HG02885 (cell line): ENCODE measurements at regions not wholly inside any gene's neighbourhood (a gene's known extent, or its start where the extent isn't known, plus 50 kb on each side); places are given as distances from the start of the nearest gene placed in this dataset.

Source experiments
- ATAC-seq: cut with Tn5 transposase; IDR thresholded peaks from one replicate; pipeline ENCODE4 v1.9.1; 2021; ENCODE audit warnings: mild to moderate bottlenecking; ENCODE audit not compliant: unreplicated experiment, poor library complexity

DNA sequence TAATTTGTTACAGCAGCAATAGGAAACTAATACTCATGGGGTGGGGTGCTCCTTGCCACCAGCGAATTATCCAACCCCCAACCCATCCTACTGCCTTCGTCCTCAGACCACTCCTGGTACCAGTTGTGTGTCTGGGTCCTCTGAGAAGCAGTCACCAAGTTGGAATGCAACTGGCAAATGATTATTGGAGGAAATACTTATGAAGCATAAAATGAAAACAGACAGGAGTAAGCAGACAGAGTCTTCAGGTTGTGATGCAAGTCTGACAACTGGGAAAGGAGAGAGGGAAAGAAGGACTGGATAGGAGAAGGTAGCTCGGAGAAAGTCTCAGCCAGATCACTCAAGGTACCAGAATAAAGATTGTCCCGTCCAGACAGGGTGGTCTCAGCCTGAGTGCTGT, 181.1 kb upstream of the ARID2 start:
- ATAC-seq = no peak

DNA sequence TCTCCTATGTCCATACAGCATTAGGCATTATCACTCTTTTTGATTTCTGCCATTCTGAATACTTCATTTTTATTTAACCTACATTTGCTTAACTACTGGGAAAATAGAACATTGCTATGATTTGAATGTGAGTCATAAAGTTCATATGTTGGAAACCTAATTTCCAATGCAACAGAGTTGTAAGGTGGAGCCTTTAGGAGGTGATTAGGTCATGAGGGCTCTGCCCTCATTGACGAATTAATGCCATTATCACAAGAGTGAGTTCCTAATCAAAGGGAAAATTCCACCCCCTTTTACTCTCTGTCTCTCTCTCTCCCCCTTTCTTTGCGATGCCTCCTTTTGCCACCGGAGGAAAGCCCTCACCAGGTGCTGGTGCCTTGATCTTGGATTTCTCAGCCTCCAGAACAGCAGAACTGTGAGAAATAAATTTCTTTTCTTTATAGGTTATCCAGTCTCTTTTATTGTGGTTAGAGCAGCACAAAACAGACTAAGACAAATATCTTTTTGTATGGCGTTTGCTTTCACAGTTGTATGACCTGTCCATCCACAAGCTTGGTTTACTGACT, 180.1 kb upstream of the ARID2 start:
- ATAC-seq = no peak

DNA sequence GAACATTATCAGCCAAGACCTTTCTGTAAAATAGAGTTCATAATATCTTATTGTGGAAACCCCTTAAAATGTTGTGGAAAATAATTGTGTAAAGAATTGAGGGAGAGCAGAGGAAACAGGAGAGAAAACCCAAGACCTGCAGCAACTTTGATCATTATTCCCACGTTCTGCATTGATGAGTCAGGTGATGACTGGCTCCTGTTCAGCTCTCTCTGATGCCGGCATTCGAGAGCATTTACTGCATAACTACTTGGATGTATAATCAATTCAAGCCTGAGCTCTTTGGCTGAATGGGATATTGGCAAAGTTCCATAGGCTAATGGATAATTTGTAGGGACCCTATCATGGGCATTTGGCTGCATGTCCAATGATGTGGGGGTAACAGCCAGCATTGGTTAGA, 176.3 kb upstream of the ARID2 start:
- ATAC-seq = no peak

DNA sequence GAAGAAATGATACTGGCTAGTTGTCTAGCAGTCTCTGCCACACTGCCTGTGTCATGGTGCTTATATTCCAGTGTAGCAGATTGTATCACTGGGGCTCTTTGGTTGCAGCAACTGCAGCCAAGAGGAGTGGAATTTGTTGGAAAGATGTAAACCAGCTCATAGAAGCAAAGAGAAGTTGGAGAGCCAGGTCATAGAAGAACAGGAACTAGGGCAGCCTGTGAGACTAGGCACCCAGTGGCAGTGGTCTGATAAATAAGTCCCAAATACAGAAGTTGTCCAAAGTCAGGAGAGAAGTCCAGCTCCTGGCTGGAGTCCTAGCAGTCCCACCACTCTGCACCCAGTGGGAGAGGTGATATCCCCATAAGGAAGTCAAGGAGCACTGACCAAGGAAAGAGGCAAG, 172.5 kb upstream of the ARID2 start:
- no peak for ATAC-seq

DNA sequence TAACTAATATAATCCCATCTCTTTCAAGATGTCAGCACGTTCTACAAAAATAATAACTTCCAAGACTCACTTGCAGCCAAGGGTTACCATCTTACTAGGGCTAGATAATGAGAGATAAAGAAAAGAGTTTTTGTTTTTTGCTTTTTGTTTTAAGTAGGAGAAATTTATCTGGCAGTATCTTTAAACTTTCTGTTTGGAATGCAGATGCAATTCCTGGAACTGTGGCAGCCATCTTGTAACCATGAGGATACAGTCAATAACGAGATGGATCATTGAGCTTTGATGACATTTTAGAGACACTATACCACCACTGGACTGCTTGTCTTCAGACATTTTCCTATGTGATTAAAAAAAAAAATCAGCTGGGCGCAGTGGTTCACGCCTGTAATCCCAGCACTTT, 171.2 kb upstream of the ARID2 start:
- no peak for ATAC-seq

DNA sequence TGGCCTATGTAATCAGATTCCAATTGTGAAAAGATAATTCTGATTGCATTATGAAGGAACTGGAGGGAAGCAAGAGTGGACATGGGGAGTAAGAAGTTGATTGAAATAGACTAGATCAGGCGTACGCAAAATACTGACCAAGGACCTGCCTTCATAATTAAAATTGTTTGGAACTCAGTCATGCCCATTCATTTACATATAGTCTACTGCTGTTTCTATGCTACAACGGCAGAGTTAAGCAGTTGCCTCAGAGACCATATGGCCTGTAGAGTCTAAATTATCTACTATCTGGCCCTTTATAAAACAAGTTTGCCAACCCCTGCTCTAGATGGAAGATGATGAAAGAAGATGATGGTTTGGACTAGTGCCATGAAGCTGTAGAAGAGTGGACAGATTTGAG, 170.0 kb upstream of the ARID2 start:
- ATAC-seq = no peak

DNA sequence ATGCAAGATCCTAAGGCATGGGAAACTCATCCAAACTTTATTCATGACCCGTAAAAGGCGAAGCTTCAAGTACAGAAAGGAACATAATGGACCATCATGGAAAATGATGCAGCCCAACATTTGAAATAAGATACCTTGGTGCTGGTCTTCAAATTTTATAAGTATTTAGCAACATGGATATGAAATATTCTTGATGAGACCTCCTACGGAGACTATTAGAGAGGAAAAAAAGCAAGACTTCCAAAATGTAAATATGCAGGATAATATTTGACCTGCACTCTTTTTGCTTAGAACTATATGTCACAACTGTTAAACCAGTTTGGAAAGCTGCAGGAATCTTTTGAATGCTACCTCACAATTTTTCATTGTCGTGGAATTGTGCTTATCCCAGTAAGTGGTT, 168.8 kb upstream of the ARID2 start:
- no peak for ATAC-seq

DNA sequence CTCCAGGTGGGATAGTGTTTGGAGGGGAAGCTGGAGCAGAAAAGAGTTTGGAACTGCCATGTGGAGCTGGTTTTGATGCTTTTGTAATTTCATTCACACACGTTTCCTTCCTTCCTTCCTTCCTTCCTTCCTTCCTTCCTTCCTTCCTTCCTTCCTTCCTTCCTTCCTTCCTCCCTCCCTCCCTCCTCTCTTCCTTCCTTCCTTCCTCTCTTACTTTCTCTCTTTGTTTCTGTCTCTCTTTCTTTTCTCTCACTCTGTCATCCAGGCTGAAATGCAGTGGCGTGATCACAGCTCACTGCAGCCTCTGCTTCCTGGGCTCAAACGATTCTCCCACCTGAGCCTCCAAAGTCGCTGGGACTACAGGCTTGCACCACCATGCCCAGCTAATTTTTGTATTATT, 168.0 kb upstream of the ARID2 start:
- no peak for ATAC-seq

DNA sequence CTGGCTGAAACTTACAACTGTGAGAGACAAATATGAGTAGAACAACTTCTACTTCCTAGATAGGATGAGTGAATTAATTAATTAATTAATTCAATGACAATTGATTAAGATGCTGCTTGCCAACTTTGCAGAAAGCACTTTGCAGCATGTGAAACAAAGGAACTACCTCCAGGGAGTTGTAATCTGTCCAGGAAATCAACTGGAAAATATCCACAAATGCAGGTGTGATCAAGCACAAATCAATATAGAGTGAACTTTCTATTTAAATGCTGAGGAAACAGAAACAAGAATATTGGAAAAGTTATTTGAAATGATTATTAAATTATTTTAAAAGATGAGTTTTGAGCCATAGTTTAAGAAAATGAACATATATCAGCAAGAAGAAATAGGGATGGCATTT, 163.9 kb upstream of the ARID2 start:
- no peak for ATAC-seq

DNA sequence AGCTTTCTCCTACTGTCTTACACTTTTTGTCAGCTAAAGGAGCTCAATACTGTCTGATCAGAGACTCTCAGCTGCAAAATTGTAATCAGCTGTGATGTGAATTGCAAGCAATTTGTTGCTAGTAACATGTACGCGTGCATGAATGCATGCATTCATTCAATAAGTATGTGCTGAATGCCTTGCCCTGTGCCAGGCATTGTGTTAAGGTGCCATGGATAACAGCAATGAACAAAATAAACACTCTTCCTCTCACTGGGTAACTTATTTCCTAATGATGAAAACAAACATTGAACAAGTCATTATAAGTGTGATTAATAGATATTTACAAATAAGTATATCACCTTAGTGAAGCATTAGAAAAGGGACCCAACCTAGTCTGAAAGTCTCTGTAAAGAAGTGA, 163.2 kb upstream of the ARID2 start:
- no peak for ATAC-seq

DNA sequence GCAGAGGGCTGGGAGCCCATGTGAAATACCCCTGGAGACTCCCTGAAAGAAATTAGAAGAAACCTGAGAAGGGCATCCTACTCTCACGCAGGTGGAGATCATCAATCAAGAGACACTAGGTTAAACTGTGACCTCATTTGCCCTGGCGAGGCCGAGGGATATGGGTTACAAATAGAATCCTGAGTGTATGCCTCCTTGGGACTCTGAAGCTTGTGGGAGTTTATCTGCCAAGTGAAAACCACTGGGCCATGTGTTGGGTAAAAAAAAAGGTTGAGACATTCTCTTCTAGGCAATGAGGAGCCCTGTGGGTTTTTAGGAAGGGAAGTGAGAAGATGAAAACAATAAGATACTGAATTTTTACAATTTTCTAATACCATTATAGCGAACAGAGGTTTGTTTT, 160.7 kb upstream of the ARID2 start:
- ATAC-seq = no peak

DNA sequence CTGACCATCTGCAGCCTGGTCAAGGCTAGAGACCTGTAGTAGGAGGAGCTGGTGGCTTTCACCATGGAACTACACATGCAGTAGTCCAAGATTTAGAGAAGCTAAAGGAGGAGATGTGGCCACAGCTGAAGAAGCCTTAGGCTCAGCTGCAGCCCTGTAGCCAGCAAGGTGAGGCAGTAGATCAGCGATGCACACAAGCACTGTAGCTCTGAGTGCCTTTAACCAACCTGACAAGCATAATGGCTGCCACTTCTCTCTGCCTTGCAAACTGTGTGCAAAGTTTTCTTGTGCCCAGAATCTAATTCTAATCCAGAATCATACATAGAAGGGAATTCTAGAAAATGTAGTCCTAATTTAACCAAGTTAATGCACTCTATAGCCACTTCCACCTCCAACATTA, 159.0 kb upstream of the ARID2 start:
- no peak for ATAC-seq

DNA sequence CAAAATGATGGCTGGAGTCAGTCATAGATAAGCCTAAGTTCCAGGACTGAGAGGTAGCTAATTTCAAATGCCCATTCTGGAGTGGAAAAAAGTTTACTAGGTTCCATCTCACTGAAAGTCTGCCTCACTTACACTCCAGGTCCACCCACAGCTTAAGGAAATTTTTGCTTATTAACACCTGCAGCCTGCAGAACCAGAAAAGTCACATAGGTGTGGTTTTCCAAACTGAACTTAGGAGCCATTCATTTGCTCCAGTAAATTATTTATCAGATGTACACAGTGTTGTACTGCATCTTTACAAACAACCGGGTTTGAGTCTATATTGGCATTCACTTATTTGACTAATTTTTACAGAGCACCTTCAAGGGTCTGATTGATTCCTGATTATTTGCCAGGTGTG, 157.4 kb upstream of the ARID2 start:
- no peak for ATAC-seq

DNA sequence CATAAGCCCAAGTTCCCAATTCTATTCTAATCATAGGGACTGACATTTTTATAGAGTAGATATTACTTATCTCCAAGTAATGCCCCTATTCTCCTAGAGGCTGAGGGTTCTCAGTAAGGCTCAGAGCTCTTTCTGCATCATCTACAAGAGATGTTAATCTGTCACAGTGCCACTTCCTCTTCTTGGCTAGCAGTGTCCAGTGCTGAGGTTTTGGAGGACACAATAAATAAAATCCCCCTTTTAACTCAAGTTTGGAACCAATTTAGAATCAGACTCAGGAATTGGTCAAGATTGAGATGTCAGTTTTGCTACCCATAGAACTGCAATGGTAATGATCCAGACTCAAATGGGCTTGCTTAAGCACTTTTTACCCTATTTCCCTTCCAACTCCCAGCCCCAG, 154.1 kb upstream of the ARID2 start:
- no peak for ATAC-seq

DNA sequence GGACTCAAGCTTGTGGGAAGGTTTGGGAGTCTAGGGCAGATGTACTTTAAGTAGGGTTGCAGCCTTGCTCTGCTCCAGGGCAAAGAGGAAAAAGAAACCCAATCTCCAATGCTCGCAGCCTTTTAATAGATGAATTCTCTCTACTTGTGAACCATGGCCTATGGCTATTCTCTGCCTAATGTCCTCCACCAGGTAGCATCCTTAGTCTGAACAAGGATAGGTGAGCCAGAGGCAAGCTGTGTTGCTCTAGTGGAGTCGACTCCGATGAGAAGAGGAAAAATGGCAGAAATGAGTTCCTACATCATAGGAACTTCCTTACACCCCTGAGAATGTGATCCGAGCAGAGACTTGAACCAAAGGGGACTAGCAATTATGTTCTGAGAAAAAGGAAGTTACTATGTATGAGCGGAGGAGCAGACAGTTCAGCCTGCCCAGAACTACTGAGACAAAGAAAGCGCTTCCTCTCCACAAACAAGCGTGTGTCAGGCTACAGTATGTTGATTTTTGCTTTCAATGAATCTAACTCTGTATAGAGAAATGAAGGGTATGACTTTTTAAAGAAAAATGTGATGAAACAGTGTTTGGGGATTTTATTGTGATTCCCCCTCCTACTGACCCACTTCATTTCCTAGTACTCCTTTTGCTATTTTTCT, 153.6 kb upstream of the ARID2 start:
- ATAC-seq = peak; percentile 80

DNA sequence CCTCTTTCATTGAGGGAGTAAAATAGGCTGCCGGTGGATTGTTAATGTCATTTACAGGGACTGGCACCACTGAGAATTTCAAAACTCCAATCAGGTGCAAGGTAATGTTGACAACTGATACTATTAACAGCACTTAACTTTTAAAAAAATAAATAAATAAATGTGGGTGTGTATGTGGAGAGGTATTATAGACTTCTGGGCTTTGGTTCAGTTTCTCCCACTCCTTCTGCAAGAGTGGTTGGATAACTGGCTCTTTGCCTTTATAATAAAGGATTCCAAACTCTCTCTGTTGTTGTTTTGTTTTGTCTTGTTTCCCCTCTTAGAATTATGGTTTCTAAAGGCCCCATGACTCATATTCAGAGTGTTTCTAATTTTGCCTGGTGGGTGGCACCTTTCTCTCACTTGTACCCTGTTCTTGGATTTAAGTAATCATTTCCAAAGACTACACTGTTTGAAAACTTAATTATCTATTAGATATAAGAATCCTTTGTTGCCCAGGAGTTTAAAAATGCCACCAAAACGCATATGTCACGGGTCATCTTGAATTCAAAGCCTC, 151.6 kb upstream of the ARID2 start:
- ATAC-seq = peak; percentile 43

DNA sequence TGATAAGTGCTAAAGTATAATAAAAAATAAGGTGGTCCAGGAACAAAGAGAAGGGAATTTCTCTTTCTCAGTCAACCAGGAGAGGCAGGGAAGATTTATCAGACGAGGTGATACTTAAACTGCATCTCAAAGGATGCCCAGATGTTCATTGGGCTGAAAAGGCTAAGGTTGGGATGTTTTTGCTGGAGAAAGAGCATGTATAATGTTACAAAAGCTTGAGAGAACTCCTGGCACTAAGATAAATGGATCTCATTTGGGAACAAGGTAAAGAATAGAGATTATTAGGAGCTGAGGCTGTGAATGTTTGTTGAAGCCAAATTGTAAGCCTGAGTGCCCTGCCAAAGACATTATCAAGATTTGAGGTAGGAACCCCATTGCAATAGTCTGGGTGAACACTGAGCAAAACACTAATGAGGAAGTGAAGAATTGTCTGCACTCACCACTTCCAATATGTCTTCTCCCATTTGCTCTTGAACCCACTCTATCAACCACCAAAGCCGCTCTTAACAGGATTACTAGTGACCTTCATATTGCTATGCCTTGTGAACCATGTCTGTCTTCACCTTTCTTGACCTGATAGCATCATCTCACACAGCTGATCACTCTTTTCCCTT, 149.0 kb upstream of the ARID2 start:
- no peak for ATAC-seq

DNA sequence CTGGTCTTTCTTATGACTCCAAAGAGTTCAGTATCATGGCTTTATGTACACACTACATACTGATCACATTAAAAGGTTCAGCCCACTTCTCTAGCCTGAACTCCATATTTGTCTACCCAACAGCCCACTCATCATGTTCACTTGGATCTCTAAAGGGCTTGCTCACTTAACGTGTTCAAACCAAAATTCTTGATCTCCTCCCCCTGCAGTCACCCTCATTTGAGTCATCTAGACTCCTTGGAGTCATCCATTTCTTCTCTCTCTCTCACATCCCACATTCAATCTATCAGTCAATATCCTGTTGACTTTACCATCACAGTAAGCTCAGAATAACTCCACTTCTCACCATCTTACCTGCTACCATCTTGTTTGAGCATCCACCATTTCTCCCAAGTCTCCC, 148.4 kb upstream of the ARID2 start:
- ATAC-seq = no peak

DNA sequence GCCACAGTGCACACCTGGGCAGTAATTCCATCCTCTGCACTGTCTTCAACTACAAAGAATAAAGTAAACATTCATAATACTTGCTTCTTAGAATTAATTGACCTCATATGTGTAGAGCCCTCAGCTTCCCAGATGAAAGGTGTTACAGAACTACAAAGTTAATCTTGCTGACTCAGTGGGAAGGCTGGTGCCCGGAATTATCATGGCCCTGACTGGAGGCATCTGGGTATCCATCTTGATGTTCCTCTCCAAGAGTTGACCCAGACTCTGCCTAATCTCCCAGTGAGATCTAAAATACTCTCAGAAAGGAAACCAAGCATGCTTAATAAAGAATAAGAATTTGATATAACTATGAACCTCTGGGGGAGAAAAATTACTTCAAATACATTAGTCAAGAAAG, 147.0 kb upstream of the ARID2 start:
- no peak for ATAC-seq

DNA sequence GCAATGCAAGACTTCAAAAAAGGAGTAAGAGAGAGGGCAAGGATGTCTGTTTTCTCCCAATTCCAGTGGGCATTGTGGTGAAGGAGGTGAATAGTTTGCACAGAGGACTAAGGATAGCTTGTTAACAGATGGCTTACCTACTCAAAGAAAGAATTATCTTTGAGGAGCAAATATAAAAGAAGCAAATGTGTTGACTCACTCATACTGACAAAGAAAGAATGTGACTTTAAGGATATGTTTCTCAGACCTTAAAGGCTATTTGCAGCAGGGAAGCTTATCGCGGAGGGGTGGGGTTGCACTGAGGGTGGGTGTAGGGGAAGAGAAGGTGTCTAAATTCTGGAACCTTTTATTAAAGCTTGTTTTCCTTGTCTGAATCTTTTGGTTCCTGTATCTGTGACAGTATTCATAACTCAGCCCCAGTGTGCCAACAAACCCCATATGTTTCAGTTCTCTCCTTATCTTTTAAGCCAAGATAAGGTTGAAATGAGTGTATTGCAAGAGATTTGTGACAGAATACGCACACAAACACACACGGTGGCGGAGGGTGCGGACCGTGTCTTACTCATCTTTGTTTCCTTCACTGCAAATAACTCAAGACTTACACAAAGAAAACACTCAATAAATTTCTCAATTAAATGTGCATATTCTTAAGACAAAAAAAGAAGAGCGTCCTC, 146.4 kb upstream of the ARID2 start:
- no peak for ATAC-seq

DNA sequence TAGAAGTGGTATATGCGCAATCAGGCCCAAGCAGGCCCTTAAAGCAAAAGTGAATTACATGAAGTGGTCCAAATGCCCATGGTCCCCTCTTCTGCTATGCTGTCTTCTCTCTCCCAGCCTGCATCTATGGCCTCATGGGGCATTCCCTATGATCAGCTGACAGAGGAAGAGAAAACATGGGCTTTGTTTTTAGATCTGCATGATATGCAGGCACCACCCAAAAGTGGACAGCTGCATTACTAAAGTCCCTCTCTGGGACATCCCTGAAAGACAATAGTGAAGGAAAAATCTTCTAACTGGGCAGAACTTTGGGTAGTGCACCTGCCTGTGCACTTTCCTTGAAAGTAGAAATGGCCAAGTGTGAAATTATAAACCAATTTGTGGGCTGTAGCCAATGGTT, 145.2 kb upstream of the ARID2 start:
- ATAC-seq = no peak
